K562 (cell line): ENCODE measurements at regions not wholly inside any gene's neighbourhood (a gene's known extent, or its start where the extent isn't known, plus 50 kb on each side); places are given as distances from the start of the nearest gene placed in this dataset.

Experiments
- ATAC-seq: fragments of 200-7000 bp; cut with Tn5 transposase; 3 replicates; pipeline ENCODE4 v1.9.1; 2020; ENCODE audit warnings: moderate library complexity
- BruUV-seq: library from RNA; stranded (reverse); fragments of 400-500 nt; replicated peaks from 2 replicates; lab custom pipeline; 2021; lab: Mats Ljungman, UMichigan
- CTCF ChIA-PET: fragments of 300-600 bp; formaldehyde crosslinking; extraction: SDS; loops from one replicate; lab custom pipeline; 2021; ENCODE audit warnings: low intra/inter-chr PET ratio; lab: Yijun Ruan, JAX
- POLR2A ChIA-PET: fragments of 300-600, 350-650 bp; sonication (Branson Sonifier 250); formaldehyde crosslinking; extraction: SDS; loops from one replicate; lab custom pipeline; 2021; ENCODE audit warnings: antibody characterized with exemption, inconsistent platforms; lab: Yijun Ruan, JAX
- DNase-seq, 4 experiments: peaks; one replicate each; pipeline versions ENCODE4 v3.0.0 to v3.0.0-alpha.2; 2011 to 2018; ENCODE audit warnings: low spot score in 3 of 4, mixed read lengths in 3 of 4; ENCODE audit errors: extremely low read depth in 1 of 4
- FAIRE-seq: peaks from 2 replicates; lab custom pipeline; 2011; peaks lifted over from hg19 to GRCh38; lab: Jason Lieb, UNC
- H2AFZ ChIP-seq: 2 replicates; pipeline ENCODE4 v1.6.0; 2011; ENCODE audit warnings: low read depth, low read length, control low read depth, inconsistent platforms
- H3K27ac ChIP-seq: fragments of 200-600 bp; 3 replicates; pipeline ENCODE4 v1.8.0; 2011; ENCODE audit warnings: low read depth, mild to moderate bottlenecking, control low read depth, inconsistent platforms, low read length, moderate library complexity, mixed read lengths; ENCODE audit errors: extremely low read depth
- H3K27me3 ChIP-seq, 2 experiments: fragments of 300-600 bp in 1 of 2; 2 replicates in 1 of 2; 3 replicates in 1 of 2; pipeline versions ENCODE4 v1.6.0 to v1.8.0; 2011; ENCODE audit warnings: inconsistent platforms in 2 of 2, low read length in 2 of 2, mild to moderate bottlenecking in 1 of 2, mixed read lengths in 1 of 2, moderate library complexity in 1 of 2; ENCODE audit not compliant: control insufficient read depth in 2 of 2, insufficient read depth in 2 of 2
- H3K36me3 ChIP-seq: fragments of 300-600 bp; 3 replicates; pipeline ENCODE4 v1.8.0; 2011; ENCODE audit warnings: mild to moderate bottlenecking, low read length, inconsistent platforms; ENCODE audit not compliant: control insufficient read depth, insufficient read depth
- H3K4me1 ChIP-seq, 2 experiments: fragments of 200-600 bp in 1 of 2; replicated peaks in 1 of 2; 2 replicates in 1 of 2; 3 replicates in 1 of 2; pipeline versions ENCODE4 v1.5.1 to v1.8.0; 2011; ENCODE audit warnings: inconsistent platforms in 2 of 2, low read length in 2 of 2, mild to moderate bottlenecking in 1 of 2, mixed read lengths in 1 of 2, moderate library complexity in 1 of 2; ENCODE audit not compliant: control insufficient read depth in 2 of 2, insufficient read depth in 2 of 2
- H3K4me2 ChIP-seq: 2 replicates; pipeline ENCODE4 v1.6.1; 2011; ENCODE audit warnings: low read length, control low read depth, inconsistent platforms, mixed read lengths; ENCODE audit not compliant: insufficient read depth
- H3K4me3 ChIP-seq: fragments of 200-600 bp; sonication (generic), shearing (Covaris generic); 2 replicates; pipeline ENCODE4 v1.5.1; 2016; ENCODE audit warnings: control low read depth, inconsistent platforms
- H3K79me2 ChIP-seq: fragments of 200-600 bp; 3 replicates; pipeline ENCODE4 v1.8.0; 2011; ENCODE audit warnings: low read length, inconsistent platforms; ENCODE audit not compliant: control insufficient read depth, insufficient read depth
- H3K9ac ChIP-seq, 2 experiments: 2 replicates each; pipeline versions ENCODE4 v1.6.0 to v1.6.1; 2011; ENCODE audit warnings: low read depth in 2 of 2, low read length in 2 of 2, control low read depth in 1 of 2, inconsistent platforms in 1 of 2, mild to moderate bottlenecking in 1 of 2, mixed read lengths in 1 of 2; ENCODE audit not compliant: insufficient read depth in 1 of 2
- H3K9me1 ChIP-seq: one replicate; pipeline ENCODE4 v1.6.0; 2011; ENCODE audit warnings: inconsistent platforms, mild to moderate bottlenecking, low read length, moderate library complexity; ENCODE audit not compliant: control insufficient read depth, insufficient read depth
- H3K9me3 ChIP-seq: replicated peaks from 2 replicates; pipeline ENCODE4 v1.5.1; 2011; ENCODE audit warnings: low read depth, low read length, inconsistent platforms; ENCODE audit not compliant: control insufficient read depth, insufficient read depth
- H4K20me1 ChIP-seq: replicated peaks from 2 replicates; pipeline ENCODE4 v1.6.1; 2011; ENCODE audit warnings: low read length, inconsistent platforms, mixed read lengths; ENCODE audit not compliant: control insufficient read depth, insufficient read depth
- EGR1 ChIP-seq: fragments of 450-650 bp; conservative IDR thresholded peaks from 2 replicates; pipeline ENCODE4 v1.6.1; 2017; ENCODE audit warnings: mild to moderate bottlenecking
- NR4A1 ChIP-seq, 2 experiments: fragments of 250-450 bp in 1 of 2; fragments of 450-650 bp in 1 of 2; sonication (Bioruptor Pico) in 1 of 2; IDR thresholded peaks; 2 replicates each; pipeline versions ENCODE4 v1.4.0 to v1.6.1; 2016 to 2020; ENCODE audit warnings: mild to moderate bottlenecking in 2 of 2, missing compliant biosample characterization in 1 of 2, missing genetic modification characterization in 1 of 2, moderate library complexity in 1 of 2
- SMAD4 ChIP-seq: fragments of 250-450 bp; sonication (Bioruptor Pico); conservative IDR thresholded peaks from 2 replicates; pipeline ENCODE4 v1.8.0; 2021; ENCODE audit warnings: inconsistent platforms, mild to moderate bottlenecking, moderate library complexity
- SMARCE1 ChIP-seq: fragments of 450-650 bp; IDR thresholded peaks from 2 replicates; pipeline ENCODE4 v1.7.1; 2016; ENCODE audit warnings: mild to moderate bottlenecking
- TCF7 ChIP-seq: sonication (generic); IDR thresholded peaks from 2 replicates; pipeline ENCODE4 v1.6.1; 2016; ENCODE audit warnings: antibody characterized with exemption, borderline replicate concordance
- TGIF2 ChIP-seq: sonication (generic); formaldehyde crosslinking; IDR thresholded peaks from 2 replicates; pipeline ENCODE4 v1.8.1; 2022; ENCODE audit warnings: mild to moderate bottlenecking, missing genetic modification reagents, moderate library complexity
- ZNF174 ChIP-seq: fragments of 250-450 bp; sonication (Bioruptor Pico); IDR thresholded peaks from 2 replicates; pipeline ENCODE4 v1.4.0; 2020; ENCODE audit warnings: mild to moderate bottlenecking
- ZNF561 ChIP-seq: fragments of 450-650 bp; formaldehyde crosslinking; conservative IDR thresholded peaks from 2 replicates; pipeline ENCODE4 v1.4.0; 2020; ENCODE audit warnings: mild to moderate bottlenecking, moderate library complexity
- WGBS: fragments of 100-300 bp; shearing (Covaris generic); methylation state at CpG from one replicate; pipeline ENCODE4 v1.1.6; 2016; ENCODE audit warnings: low coverage, mixed read lengths; ENCODE audit not compliant: insufficient coverage; ENCODE audit errors: missing lambda C conversion rate; 5-methylcytosine and 5-hydroxymethylcytosine counted together
- in situ Hi-C: fragments of 300-500 bp; cut with MboI; formaldehyde crosslinking; loops from 4 replicates; pipeline ENCODE4 v1.15.0; 2018; ENCODE audit warnings: inconsistent platforms, mixed read lengths
- intact Hi-C: fragments of 100-400 bp; cut with micrococcal nuclease; formaldehyde crosslinking; loops from 2 replicates; pipeline ENCODE4 v1.14.2; 2022
- TF ChIP-seq, protein P1 (sequence below): fragments of 450-650 bp; IDR thresholded peaks from 2 replicates; pipeline ENCODE4 v1.6.1; 2016; ENCODE audit warnings: borderline replicate concordance
- TF ChIP-seq, protein P2 (sequence below): fragments of 450-650 bp; conservative IDR thresholded peaks from 2 replicates; pipeline ENCODE4 v1.6.1; 2016; ENCODE audit warnings: missing genetic modification characterization, low read depth, mild to moderate bottlenecking, missing compliant biosample characterization, moderate library complexity
- TF ChIP-seq, protein P3 (sequence below): fragments of 450-650 bp; IDR thresholded peaks from 2 replicates; pipeline ENCODE4 v1.6.1; 2016
- TF ChIP-seq, protein P4 (sequence below): fragments of 250-450 bp; sonication (Bioruptor Pico); IDR thresholded peaks from 2 replicates; pipeline ENCODE4 v1.4.0; 2020; ENCODE audit warnings: mild to moderate bottlenecking, moderate library complexity

DNA sequence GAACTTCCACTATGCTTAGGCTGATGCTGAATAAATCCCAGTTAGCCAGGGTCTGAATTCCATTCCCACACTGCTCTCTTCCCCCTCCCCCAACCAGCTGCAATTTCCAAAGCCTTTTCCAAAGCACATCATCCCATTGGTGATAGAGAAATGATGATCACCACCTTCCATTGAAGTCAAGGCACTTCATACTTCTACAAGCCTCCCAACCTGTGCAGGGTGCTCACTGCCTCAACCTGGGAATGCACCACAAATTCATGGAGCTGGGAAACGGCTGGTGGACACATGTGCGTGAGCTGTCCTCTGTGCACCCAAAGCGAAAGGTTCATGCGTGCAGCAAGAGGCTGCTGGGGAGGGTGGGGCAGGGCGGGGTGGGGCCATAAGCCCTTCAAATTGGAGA, 302.7 kb upstream of the IRX3 start:
- Histone ChIP-seq H4K20me1 (no peaks in the 10 kb centered on the region), H3K36me3 (no peaks in the 10 kb centered on the region), H3K27me3 (peaks cover 0 to 2% of the 10 kb centered on the region in 2 experiments; a peak in 1 of 5 replicates), H3K4me3 (no peak overlapping the region), H3K79me2 (no peaks in the 10 kb centered on the region), H3K9ac (no peak overlapping the region), H3K4me1 (no peaks in the 10 kb centered on the region), H3K4me2 (no peak overlapping the region), H3K9me1 (no peaks in the 10 kb centered on the region), H3K27ac (no peak overlapping the region), H2AFZ (no peak overlapping the region), H3K9me3 (no peaks in the 10 kb centered on the region)
- POLR2A ChIA-PET = no interaction called here
- ATAC-seq = no peak
- in situ Hi-C loops (no loop called here), intact Hi-C loops (no loop called here)
- no peak for FAIRE-seq
- TF ChIP-seq TGIF2 (no peak), EGR1 (no peak), SMAD4 (CRISPR knock-in tag) (no peak), TCF7 (no peak), SMARCE1 (no peak), NR4A1 (CRISPR knock-in tag; IDR thresholded peaks at IDR 0.05) (no peak), NR4A1 (tag; IDR thresholded peaks at IDR 0.05) (no peak), ZNF174 (CRISPR knock-in tag) (no peak), ZNF561 (no peak)
- TF ChIP-seq, protein P1, sequence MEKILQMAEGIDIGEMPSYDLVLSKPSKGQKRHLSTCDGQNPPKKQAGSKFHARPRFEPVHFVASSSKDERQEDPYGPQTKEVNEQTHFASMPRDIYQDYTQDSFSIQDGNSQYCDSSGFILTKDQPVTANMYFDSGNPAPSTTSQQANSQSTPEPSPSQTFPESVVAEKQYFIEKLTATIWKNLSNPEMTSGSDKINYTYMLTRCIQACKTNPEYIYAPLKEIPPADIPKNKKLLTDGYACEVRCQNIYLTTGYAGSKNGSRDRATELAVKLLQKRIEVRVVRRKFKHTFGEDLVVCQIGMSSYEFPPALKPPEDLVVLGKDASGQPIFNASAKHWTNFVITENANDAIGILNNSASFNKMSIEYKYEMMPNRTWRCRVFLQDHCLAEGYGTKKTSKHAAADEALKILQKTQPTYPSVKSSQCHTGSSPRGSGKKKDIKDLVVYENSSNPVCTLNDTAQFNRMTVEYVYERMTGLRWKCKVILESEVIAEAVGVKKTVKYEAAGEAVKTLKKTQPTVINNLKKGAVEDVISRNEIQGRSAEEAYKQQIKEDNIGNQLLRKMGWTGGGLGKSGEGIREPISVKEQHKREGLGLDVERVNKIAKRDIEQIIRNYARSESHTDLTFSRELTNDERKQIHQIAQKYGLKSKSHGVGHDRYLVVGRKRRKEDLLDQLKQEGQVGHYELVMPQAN = no peak
- TF ChIP-seq, protein P2, sequence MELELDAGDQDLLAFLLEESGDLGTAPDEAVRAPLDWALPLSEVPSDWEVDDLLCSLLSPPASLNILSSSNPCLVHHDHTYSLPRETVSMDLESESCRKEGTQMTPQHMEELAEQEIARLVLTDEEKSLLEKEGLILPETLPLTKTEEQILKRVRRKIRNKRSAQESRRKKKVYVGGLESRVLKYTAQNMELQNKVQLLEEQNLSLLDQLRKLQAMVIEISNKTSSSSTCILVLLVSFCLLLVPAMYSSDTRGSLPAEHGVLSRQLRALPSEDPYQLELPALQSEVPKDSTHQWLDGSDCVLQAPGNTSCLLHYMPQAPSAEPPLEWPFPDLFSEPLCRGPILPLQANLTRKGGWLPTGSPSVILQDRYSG (tag) = no peak
- TF ChIP-seq, protein P3, sequence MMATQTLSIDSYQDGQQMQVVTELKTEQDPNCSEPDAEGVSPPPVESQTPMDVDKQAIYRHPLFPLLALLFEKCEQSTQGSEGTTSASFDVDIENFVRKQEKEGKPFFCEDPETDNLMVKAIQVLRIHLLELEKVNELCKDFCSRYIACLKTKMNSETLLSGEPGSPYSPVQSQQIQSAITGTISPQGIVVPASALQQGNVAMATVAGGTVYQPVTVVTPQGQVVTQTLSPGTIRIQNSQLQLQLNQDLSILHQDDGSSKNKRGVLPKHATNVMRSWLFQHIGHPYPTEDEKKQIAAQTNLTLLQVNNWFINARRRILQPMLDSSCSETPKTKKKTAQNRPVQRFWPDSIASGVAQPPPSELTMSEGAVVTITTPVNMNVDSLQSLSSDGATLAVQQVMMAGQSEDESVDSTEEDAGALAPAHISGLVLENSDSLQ = no peak
- TF ChIP-seq, protein P4, sequence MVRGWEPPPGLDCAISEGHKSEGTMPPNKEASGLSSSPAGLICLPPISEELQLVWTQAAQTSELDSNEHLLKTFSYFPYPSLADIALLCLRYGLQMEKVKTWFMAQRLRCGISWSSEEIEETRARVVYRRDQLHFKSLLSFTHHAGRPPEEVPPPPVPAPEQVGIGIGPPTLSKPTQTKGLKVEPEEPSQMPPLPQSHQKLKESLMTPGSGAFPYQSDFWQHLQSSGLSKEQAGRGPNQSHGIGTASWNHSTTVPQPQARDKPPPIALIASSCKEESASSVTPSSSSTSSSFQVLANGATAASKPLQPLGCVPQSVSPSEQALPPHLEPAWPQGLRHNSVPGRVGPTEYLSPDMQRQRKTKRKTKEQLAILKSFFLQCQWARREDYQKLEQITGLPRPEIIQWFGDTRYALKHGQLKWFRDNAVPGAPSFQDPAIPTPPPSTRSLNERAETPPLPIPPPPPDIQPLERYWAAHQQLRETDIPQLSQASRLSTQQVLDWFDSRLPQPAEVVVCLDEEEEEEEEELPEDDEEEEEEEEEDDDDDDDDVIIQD (CRISPR knock-in tag) = no peak
- DNase-seq = no peak
- CTCF ChIA-PET = no interaction called here
- WGBS = 0% methylated on average over 4 of the region's 5 CpGs
- no TSS peak for BruUV-seq
